OCI-LY3 (cell line): ENCODE measurements at regions not wholly inside any gene's neighbourhood (a gene's known extent, or its start where the extent isn't known, plus 50 kb on each side); places are given as distances from the start of the nearest gene placed in this dataset.

Source experiments
- H2AFZ ChIP-seq: fragments of 200-600, 300-600 bp; shearing (Covaris generic); 2 replicates; pipeline ENCODE4 v1.6.0; 2014; ENCODE audit warnings: antibody characterized with exemption, low read depth, low read length
- H3K27ac ChIP-seq: fragments of 200-600, 300-600 bp; sonication (generic); 2 replicates; pipeline ENCODE4 v1.5.1; 2014; ENCODE audit warnings: mild to moderate bottlenecking, low read length, moderate library complexity, mixed read lengths
- H3K27me3 ChIP-seq: fragments of 200-600, 300-600 bp; sonication (generic); 2 replicates; pipeline ENCODE4 v1.6.1; 2014; ENCODE audit warnings: low read depth, low read length, mixed read lengths
- H3K36me3 ChIP-seq: fragments of 200-600, 300-600 bp; sonication (generic); replicated peaks from 2 replicates; pipeline ENCODE3; 2014; ENCODE audit warnings: low read depth, low read length, mixed read lengths
- H3K4me1 ChIP-seq: fragments of 300-600, 200-600 bp; sonication (generic); 2 replicates; pipeline ENCODE4 v1.6.1; 2014; ENCODE audit warnings: low read length, mixed read lengths
- H3K4me2 ChIP-seq: fragments of 200-600, 300-600 bp; sonication (generic); 2 replicates; pipeline ENCODE4 v1.6.1; 2014; ENCODE audit warnings: low read length, mixed read lengths
- H3K4me3 ChIP-seq: fragments of 300-600, 200-600 bp; sonication (generic); 2 replicates; pipeline ENCODE4 v1.5.1; 2014; ENCODE audit warnings: antibody characterized with exemption, mild to moderate bottlenecking, low read length, moderate library complexity
- H3K79me2 ChIP-seq: fragments of 300-600, 200-600 bp; shearing (Covaris generic); 2 replicates; pipeline ENCODE4 v1.6.1; 2014; ENCODE audit warnings: mild to moderate bottlenecking, low read length, mixed read lengths
- H3K9ac ChIP-seq: fragments of 300-600, 200-600 bp; shearing (Covaris generic); 2 replicates; pipeline ENCODE4 v1.6.0; 2014; ENCODE audit warnings: mild to moderate bottlenecking, low read length, moderate library complexity
- H3K9me3 ChIP-seq: fragments of 200-600, 300-600 bp; shearing (Covaris generic); 2 replicates; pipeline ENCODE4 v1.6.1; 2014; ENCODE audit warnings: low read length, mixed read lengths; ENCODE audit not compliant: insufficient read depth
- H4K20me1 ChIP-seq: fragments of 200-600, 300-600 bp; sonication (generic); 2 replicates; pipeline ENCODE4 v1.6.1; 2016; ENCODE audit warnings: low read length, mixed read lengths; ENCODE audit not compliant: insufficient read depth
- EZH2phosphoT487 ChIP-seq: fragments of 200-600 bp; shearing (Covaris generic); IDR thresholded peaks from 2 replicates; pipeline ENCODE4 v1.6.1; 2018; ENCODE audit warnings: antibody characterized with exemption, mixed run types, low read depth
- TF ChIP-seq, protein P1 (sequence below): fragments of 200-600, 300-600 bp; sonication (generic); IDR thresholded peaks from 2 replicates; pipeline ENCODE4 v1.5.1; 2014; ENCODE audit warnings: antibody characterized with exemption, low read length, low read depth

DNA sequence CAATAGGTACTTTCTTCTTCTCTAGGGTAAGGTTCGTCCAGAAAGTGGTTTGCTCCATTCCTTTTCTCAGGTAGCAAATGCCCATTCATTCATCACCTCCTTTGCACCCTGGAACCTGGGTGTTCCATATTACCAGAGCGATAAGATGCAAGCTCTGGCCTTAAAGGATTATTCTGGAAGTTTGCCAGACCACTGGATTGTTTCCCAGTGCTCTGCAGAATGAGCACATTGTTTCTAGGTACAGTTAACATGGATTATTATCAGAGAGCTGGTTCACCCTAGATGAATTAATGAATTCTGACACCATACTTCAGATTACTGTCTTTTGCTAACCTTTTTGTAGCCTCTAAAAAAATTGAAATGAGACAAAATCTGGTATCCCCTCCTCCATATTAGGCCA, 170.9 kb upstream of the BMP4 start:
- TF ChIP-seq, protein P1, sequence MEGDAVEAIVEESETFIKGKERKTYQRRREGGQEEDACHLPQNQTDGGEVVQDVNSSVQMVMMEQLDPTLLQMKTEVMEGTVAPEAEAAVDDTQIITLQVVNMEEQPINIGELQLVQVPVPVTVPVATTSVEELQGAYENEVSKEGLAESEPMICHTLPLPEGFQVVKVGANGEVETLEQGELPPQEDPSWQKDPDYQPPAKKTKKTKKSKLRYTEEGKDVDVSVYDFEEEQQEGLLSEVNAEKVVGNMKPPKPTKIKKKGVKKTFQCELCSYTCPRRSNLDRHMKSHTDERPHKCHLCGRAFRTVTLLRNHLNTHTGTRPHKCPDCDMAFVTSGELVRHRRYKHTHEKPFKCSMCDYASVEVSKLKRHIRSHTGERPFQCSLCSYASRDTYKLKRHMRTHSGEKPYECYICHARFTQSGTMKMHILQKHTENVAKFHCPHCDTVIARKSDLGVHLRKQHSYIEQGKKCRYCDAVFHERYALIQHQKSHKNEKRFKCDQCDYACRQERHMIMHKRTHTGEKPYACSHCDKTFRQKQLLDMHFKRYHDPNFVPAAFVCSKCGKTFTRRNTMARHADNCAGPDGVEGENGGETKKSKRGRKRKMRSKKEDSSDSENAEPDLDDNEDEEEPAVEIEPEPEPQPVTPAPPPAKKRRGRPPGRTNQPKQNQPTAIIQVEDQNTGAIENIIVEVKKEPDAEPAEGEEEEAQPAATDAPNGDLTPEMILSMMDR, result no peak
- TF ChIP-seq EZH2phosphoT487, result no peak
- no peak overlapping the region for H3K9ac ChIP-seq
- H3K27me3 ChIP-seq, result no peaks in the 10 kb centered on the region
- no peaks in the 10 kb centered on the region for H3K9me3 ChIP-seq
- no peak overlapping the region for H3K4me2 ChIP-seq
- H3K27ac ChIP-seq, result no peak overlapping the region
- H3K4me3 ChIP-seq, result no peak overlapping the region
- H3K79me2 ChIP-seq, result no peaks in the 10 kb centered on the region
- no peak overlapping the region for H2AFZ ChIP-seq
- no peaks in the 10 kb centered on the region for H4K20me1 ChIP-seq
- H3K4me1 ChIP-seq, result no peaks in the 10 kb centered on the region
- H3K36me3 ChIP-seq, result no peaks in the 10 kb centered on the region

DNA sequence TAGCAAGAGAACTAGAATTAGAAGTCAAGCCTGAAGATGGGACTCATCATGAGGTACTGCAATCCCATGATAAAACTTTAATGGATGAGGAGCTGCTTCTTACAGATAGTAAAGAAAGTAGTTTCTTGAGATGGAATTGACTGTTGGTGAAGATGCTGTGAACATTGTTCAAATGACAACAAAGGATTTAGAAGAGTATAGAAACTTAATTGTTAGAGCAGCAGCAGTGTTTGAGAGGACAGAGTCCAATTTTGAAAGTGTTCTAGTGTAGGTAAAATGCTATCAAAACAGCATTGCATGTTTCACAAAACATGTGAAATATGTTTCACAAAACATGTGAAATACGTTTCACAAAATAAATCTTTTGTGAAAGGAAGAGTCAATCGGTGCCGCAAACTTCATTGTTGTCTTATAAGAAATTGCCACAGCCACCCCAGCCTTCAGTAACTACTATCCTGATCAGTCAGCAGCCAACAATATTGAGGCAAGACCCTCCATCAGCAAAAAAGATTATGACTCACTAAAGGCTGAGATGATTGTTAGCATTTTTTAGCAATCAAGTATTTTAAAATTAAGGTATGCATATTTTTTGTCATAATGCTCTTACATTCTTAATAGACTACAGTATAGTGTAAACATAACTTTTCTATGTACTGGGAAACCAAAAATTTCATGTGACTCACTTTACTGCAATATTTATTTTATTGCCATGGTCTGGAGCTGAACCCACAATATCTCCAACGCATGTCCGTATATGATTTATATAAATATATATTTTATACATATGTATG, 173.4 kb upstream of the BMP4 start:
- Histone ChIP-seq H3K4me1 (no peaks in the 10 kb centered on the region), H3K27ac (no peak overlapping the region), H4K20me1 (no peaks in the 10 kb centered on the region), H3K9ac (no peak overlapping the region), H3K27me3 (no peaks in the 10 kb centered on the region), H3K9me3 (no peaks in the 10 kb centered on the region), H3K36me3 (no peaks in the 10 kb centered on the region), H3K79me2 (no peaks in the 10 kb centered on the region), H2AFZ (no peak overlapping the region), H3K4me3 (no peak overlapping the region), H3K4me2 (no peak overlapping the region)
- TF ChIP-seq EZH2phosphoT487, result no peak
- TF ChIP-seq, protein P1, result no peak

DNA sequence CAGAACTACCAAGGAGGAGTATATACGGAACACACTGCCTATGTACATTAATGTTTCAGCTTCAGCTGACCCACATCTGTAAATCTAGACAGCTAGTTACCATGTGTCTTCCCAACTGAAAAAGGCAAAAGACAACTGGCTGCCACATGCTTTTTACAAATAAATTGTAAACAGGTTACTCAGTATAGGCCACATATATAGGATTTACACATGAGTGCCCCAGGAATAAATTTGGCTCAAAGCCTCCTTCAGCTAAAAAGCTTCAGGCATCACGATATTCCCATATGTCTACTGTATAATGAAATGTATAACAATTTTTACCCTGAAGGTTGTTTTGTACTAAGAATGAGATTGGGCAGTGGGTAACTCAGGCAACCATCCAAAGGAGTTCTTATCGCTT, 175.9 kb upstream of the BMP4 start:
- H3K4me1 ChIP-seq, result no peaks in the 10 kb centered on the region
- H3K27ac ChIP-seq, result no peak overlapping the region
- no peaks in the 10 kb centered on the region for H3K9me3 ChIP-seq
- no peak overlapping the region for H3K4me3 ChIP-seq
- no peak overlapping the region for H2AFZ ChIP-seq
- H3K9ac ChIP-seq, result no peak overlapping the region
- TF ChIP-seq, protein P1, result no peak
- TF ChIP-seq EZH2phosphoT487, result no peak
- no peaks in the 10 kb centered on the region for H3K79me2 ChIP-seq
- no peak overlapping the region for H3K4me2 ChIP-seq
- no peaks in the 10 kb centered on the region for H4K20me1 ChIP-seq
- H3K27me3 ChIP-seq, result no peaks in the 10 kb centered on the region
- H3K36me3 ChIP-seq, result no peaks in the 10 kb centered on the region

DNA sequence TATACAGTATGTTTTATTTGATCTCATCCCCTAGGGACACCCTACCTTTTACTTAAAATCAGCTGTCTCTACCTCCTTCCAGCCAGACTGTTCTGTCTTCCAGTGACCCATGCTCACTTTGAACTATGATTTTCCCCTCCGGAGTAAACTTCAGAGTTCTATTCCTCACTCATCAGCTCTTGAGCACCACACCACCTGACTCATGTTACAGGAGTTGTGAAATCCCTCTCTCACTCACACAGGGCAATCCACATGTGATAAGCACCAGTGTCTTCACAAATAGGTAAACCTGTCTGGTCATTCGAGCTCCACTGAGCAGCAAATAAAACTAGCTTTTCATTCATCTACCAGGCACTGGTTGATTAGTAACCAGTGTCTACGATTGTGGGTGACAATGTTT, 177.3 kb upstream of the BMP4 start:
- Histone ChIP-seq H3K4me1 (no peaks in the 10 kb centered on the region), H3K9me3 (no peaks in the 10 kb centered on the region), H2AFZ (no peak overlapping the region), H3K9ac (no peak overlapping the region), H3K79me2 (no peaks in the 10 kb centered on the region), H3K27me3 (no peaks in the 10 kb centered on the region), H3K4me2 (no peak overlapping the region), H3K4me3 (no peak overlapping the region), H4K20me1 (no peaks in the 10 kb centered on the region), H3K27ac (no peak overlapping the region), H3K36me3 (no peaks in the 10 kb centered on the region)
- TF ChIP-seq EZH2phosphoT487, result no peak
- TF ChIP-seq, protein P1, result no peak
